T1000 (cell line): ENCODE measurements at regions not wholly inside any gene's neighbourhood (a gene's known extent, or its start where the extent isn't known, plus 50 kb on each side); places are given as distances from the start of the nearest gene placed in this dataset.

Experiments
- DNase-seq: peaks from one replicate; lab custom pipeline; 2025; ENCODE audit warnings: mixed read lengths; lab: John Stamatoyannopoulos, UW

DNA sequence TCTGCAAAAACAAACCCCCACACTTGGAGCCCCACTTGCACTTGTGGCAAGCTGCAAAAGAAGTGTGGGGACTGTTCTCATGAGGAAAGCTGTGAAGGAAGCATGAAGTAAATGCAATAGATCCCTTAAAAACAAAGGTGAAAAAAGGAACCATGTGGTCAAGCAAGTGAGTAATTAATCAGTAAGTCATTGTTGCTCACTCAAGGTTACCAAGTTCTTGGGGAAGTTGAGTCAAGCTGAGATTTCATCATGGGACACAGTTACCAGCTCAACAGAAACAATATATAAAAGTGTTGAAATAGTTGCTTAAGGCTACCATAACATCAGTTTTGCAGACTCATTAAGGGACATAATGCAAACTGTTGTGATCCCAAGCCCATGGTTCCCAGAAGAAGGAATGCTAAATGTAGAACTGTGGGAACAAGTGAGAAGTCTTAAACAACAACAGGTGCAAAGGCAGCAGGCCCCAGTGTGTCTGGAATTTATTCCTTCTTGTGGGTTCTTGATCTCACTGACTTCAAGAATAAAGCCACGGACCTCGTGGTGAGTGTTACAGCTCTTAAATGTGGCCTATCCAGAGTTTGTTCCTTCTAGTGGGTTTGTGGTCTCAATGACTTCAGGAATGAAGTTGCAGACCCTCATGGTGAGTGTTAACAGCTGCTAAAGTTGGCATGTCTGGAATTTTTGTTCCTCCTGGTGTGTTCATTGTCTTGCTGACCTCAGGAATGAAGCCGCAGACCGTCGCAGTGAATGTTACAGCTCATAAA is 336.3 kb upstream of the RBMY1B start:
- DNase-seq = no peak

DNA sequence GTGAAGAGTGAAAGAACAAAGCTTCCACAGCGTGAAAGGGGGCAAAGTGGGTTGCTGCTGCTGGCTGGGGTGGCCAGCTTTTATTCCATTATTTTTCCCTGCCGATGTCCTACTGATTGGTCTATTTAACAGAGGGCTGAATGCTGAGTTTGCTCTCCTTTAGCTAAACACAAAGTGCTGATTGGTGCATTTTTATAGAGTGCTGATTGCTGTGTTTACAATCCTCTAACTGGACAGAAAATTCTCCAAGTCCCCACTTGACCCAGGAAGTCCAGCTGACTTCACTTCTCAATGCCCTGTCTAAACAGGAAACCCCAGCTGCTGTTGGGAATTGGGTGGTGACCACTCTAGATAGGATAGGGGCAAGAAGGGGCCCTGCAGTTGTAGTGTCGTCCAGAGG is 335.6 kb upstream of the RBMY1B start:
- DNase-seq = no peak

DNA sequence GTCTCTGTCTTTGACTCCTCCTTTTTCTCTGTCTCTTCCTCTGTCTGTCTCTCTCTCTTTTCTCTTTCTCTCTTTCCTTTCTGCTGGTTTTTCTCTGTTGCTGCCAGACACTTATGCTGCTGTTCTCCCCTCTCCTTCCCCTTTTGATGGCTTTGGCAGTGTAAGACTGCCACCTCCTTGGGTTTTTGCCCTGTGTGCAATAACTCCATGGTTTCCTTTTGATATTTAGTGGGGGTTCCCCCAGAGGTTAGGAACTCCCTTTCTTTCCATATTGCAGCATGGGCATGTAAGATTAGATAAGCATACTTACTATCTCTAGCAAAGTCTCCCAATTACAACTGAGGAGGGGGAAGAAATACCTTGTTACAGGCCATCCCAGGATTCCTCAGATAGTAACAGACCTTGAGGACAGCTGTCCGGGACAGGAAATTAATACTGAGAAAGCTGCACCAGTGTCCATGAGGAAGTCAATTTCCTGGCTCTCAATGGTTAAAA is 333.8 kb upstream of the RBMY1B start:
- DNase-seq = no peak

DNA sequence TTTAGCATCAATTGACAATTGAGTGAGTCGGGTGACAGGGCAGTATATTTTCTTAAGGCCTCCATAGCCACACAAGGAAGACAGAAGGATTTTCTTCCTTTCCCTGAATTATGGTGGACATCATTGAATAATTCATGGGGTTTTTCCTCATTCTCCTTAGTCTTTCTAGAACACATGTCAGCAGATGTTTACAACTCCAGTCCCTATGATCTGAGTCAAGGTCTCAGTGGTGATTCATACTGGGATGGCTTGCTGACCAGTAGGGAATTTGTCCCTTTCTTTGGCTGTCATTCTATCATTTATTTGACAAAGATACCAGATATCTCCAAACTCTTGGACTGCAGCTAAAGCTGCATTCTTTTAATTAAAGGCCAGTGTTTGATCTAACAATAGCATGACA is 332.9 kb upstream of the RBMY1B start:
- DNase-seq = no peak

DNA sequence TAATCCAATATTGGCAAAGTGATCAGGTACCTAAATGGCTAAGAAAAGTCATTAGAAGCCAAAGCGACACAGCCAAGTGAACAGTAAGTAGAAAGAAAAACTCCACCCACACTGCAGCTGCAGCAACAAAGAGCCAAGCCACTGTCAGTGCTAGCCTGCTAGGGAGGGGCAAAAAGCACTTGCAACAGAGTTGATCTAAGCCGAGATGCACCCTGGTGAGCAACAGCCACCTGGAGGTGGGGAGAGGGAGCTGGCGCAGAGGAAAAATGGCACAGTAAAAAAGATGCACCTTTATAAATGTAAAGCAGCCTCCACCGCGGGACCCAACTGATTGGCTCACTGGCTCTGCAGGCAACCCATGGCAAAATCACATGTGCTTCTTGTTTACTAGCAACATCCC is 330.2 kb upstream of the RBMY1B start:
- no peak for DNase-seq

DNA sequence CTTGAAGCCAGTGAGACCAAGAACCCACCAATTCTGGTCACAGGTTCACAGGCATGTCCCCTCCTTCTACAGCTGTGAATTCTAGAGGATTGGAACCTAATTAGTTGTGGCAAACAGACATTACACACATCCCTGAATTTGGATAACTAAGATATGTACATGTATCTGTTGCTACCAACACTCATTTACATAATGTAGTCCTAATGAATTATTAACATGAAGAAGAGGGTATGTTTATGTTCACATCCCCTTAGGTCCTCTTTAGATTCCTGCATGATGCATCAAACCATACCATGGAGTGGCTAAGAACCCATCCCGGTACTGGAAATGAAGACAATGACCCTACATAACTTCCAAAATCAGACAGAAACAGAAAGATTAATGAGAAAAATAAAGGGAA is 326.9 kb upstream of the RBMY1B start:
- DNase-seq = no peak

DNA sequence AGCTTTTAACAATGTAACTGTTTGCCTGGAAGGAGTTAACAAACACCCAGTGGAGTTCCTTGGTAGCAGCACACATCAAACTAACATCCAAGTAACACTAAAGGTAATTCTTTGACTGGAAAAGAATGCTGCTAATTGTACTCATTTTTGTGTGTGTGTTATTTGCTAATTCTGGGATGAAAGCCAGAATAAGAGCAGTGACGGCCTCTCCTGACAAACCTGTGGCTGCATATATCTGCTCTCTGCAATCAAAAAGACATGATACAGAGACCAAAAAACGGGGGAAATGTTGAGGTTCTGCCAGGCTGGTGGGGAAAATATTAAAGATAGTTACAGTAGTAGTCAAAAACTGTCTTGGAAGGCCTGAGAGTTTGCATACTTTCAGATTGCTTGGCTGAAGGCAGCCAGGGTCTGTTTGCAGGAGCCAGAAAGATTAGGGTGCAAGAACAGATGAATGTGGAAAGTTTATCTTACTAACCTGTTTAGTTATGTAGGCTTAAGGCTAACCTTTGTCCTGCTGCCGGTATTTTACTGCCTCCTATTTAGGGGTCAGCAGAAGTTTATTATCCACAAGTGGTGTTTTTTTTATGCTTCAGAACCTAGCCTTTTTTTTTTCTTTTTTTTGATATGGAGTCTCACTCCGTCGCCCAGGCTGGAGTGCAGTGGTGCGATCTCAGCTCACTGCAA is 325.6 kb upstream of the RBMY1B start:
- no peak for DNase-seq

DNA sequence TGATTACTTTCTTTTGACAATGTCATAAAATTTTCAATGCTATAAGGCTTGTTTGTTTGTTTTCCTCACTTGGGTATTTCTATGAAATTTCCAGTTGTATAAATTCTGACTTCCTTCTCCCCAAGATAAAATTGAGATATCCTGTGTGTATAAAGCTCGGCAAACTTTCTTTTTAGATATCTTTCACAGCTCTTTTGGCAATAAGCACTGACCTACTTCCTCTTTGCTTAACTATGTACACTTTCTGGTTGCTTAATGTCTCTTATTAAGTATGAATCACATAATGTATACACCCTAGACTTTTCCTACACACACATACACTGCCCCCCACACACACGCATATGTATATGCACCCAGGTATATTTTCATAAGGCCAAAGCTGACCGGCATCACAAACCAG is 318.4 kb upstream of the RBMY1B start:
- no peak for DNase-seq

DNA sequence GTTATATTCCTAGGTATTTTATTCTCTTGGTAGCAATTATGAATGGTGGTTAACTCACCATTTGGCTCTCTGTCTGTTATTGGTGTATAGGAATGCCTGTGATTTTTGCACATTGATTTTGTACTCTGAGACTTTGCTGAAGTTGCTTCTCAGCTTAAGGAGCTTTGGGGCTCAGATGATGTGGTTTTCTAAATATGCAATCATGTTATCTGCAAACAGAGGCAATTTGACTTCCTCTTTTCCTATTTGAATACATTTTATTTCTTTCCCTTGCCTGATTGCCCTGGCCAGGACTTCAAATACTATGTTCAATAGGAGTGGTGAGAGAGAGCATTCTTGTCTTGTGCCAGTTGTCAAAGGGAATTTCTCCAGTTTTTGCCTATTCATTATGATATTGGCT is 310.9 kb upstream of the RBMY1B start:
- no peak for DNase-seq

DNA sequence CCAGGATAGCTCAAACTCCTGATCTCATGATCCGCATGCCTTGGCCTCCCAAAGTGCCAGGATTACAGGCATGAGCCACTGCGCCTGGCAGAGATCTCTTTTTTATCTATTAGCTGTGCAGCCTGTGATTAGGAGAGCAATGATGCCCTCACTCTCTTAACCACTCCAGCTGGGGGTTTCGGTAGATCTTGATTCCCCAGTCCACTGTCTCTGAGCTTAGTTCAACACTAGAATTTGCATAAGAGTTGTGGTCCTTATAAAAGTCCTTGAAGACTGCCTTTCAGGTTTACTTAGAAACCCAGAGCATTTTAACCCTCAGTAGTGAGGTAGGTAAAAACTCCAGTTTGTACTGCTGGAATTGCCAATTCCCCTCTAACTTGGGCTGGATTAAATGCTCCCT is 283.3 kb upstream of the RBMY1B start:
- DNase-seq = no peak

DNA sequence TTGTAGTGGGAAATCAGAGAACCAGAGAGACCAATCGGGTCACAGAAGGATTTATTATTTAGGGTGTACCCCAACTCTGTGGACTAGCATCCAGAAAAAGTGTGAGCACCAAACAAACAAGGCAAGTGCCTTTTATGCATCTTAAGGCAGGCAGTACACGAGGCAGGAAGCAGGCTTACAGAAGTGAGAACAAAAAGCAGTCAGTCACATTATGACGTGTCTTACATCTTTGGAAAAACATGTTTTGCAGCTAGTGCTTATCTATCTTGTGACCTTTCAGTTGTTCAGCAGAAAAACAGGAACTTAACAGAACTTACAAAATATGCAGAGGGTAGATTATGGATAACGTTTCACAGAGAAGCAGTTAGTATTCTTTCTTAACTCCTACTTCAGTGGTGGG is 270.9 kb upstream of the RBMY1B start:
- no peak for DNase-seq

DNA sequence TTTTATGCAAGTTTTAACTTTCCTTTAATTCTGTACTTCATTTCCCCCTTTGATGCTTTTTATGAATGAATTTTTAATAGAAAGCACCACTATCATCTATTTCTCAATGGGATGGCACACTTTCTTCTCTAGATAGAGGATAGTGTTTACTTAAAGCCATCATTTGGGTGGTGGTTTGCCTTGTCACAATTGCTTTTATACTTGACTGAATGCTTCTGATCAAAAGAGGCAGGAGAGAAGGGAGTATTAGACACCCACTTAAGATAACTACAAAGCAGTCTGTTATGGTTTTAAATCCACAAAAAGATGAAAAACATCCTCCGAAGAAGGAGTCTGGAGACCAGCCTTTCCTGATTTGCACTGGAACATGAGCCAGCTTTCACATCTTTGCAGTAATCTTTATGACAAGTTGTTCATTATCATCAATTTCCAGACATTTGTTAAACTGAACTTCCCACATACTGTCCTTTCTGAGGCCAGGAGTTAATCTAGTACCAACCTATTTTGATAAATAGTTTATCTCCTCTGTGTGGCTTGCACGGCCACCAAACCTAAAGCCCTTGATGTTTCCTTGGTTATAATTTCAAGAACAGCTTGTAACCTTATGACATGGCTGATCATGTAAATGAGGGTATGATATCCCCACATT is 270.4 kb upstream of the RBMY1B start:
- DNase-seq = no peak

DNA sequence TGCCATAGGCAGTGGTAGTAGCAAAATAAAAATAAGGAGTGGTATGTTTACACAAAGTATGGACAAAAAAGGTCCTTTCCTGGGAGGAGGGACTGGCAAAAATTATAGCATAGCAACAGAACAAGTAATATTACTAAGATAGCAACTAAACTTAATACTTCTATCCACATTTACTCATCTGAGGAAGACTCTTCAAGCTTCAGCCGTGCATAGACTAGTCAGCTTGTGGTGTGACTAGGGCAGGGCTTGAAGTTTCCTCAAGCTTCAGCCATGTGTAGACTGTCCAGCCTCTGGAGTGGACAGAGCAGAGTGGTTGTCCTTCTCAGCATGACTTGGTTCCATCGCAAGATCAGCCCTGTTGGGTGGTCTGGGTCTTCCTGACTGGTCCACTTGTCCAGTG is 268.3 kb upstream of the RBMY1B start:
- DNase-seq = no peak

DNA sequence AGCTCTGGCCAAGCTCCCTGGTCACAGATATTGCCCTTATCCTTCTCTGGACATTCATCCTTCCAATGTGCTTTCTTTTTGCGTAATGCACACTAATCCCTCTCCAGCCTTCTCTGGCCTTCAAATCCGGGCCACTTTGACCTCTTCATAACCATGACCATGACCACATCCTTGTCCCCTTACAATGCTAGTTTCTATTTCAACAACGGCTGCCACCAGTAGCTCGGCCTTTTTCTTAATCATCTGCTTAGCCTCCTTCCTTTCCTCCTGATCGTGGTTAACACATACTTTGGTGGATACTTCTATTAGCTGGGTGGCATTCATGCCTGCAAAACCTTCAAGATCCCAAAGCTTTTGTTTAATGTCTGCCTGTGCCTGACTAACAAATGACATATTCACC is 264.4 kb upstream of the RBMY1B start:
- DNase-seq = no peak

DNA sequence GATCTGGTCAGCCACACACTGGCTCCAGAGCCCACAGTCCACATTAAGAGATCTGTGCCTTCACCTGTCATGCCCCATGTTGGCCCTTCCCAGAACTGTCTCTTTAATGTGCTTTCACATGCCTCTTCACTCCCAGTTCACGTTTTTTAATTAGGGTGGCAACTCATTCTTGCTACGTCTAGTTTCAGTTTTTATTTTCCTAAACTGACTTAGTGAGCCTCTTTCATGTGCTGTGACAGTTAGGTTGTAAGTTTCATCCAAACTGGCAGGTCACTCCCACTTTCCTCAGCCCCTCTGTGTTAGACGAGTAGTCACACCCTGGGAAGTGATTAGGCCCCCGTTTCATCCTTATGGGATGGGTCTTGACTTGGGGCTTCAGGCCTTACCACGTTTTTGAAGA is 262.5 kb upstream of the RBMY1B start:
- no peak for DNase-seq

DNA sequence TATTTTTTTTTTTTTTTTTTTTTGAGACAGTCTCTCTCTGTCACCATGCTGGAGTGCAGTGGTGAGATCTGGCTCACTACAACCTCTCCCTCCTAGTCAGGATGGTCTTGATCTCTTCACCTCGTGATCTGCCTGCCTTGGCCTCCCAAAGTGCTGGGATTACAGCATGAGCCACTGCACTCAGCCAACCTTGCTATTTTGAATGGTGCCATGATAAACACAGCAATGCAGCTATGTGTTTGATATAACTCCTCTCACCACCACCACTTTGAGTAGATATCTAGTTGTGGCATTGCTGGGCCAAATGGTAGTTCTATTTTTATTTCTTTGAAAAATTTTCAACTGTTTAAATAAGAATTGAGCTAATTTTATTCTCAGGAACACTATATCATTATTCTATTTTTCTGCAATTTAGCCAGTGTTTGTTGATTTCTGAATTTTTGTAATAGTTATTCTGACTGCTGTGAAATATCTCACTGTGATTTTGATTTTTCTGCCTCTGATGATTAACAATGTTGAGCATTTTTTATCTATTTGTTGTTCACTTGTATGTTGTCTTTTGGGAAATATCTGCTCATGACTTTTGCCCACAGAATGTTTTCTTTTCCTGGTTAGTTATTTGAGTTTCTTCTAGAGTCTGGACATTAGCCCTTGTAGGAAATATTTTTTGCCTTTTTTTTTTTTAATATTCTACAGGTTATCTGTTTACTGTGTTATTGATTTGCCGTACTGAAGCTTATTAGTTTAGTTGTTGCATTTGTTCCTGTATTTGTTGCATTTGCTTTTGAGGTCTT is 257.5 kb upstream of the RBMY1B start:
- DNase-seq = no peak

DNA sequence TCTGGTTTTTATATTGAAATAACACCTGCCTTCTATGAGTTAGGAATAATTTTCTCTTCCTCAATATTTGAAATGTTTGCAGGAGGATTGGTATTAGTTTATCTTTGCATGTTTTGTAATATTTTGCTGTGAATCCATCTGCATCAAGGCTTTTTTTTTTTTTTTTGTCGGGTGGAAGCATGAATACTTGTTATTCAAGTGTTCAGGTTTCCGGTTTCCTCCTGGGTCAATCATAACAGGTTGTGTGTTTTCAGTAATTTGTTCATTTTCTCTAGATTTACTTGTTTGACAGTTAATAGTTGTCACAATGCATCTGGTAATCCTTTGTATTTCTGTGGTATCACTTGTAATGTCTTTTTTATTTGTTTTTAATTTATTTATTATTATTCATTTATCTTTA is 256.7 kb upstream of the RBMY1B start:
- no peak for DNase-seq

DNA sequence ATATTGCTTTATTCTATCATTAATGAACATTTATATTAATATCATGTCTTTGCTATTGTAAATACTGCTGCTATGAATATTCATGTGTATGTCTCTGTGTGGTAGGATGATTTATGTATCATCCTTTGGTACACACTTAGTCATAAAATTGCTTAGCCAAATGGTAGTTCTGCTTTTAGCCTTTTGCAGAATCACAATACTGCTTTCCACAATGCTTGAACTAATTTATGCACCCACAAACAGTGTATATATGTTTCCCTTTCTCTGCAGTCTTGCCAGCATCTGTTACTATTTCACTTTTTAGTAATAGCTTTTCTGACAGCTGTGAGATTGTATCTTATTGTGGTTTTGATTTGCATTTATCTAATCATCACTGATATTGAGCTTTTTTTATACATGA is 254.3 kb upstream of the RBMY1B start:
- DNase-seq = no peak

DNA sequence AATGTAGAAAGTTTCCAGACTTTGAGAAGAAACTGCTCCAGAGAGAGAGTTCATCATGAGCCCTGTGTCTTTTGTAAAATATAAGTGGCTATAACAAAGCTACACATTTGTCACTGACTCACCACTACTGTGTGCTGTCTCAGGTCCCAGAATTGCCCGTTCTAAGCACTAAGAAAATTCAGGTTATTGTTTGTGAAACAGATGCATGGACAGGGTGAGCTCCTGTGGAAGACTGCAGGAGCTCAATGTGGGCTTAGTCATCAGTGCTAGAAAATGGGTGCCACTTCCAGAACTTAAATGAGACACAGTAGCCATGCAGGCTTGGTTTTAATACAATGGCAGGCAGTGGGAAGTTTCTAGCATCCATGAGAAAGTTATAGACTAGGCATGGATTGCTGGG is 251.4 kb upstream of the RBMY1B start:
- no peak for DNase-seq

DNA sequence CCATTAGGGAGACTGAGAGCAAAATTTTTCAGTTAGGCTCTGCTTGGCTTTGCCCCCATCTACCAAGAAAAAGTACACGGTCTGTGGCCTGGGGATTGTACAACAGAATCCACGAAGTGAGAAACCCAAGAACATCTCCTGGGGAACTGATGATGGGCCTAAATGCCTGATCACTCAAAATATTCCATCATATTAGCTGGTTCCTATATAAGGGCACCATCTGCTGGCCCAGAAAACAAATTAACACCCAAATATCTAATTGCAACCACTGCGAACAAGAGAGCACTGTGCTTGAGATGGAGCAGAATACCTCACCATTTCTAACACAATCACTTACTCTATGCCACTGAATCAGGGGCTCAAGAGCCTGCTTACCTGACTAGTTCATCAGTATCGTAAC is 250.8 kb upstream of the RBMY1B start:
- DNase-seq = no peak

DNA sequence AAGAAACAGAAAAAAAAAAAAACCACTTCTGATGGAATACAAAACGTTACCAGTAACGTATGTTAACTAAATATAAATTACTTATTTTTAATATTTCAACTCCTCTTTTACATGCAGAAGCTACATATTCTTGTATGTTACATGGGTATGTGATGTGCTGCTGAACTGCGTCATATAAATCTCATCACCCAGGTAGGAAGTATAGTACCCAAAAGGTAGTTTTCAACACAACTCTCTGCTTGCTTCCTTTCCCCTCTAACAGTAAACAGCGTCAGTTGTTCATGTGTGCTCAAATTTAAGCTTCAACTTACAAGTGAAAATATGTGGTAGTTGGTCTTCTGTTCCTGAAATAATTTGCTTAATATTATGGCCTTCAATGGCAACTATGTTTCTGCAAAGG is 250.0 kb upstream of the RBMY1B start:
- no peak for DNase-seq

DNA sequence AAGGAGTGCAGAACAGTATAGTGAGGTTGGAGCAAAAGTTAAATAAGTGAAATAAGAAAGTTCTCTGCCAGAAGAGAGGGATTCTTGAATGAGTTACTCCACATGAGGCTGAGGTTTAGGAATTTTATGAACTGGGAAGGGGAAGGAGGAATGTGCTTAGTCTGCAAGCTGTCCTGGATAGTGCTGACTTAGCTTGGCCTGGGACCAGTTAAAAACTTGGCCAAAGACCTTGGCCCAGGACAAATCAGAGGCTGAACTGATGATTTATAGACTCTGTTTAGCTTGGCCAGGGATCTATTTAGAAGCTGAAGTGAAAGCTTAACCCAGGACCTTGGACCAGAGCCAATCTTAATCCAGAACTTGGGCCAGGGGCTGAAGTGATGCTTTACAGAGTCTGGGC is 244.4 kb upstream of the RBMY1B start:
- DNase-seq = no peak
